Dermis microvascular lymphatic vessel endothelial cell (primary cell): ENCODE measurements at regions not wholly inside any gene's neighbourhood (a gene's known extent, or its start where the extent isn't known, plus 50 kb on each side); places are given as distances from the start of the nearest gene placed in this dataset.
"Not testable (repeated sequence)": the region's sequence is repeated elsewhere in the genome, so short reads cannot be mapped to it uniquely, and the experiment has no call there.

Experiments used
- DNase-seq, 2 donors: peaks; one replicate each; pipeline versions ENCODE4 v3.0.0 to v3.0.0-alpha.2; 2010; ENCODE audit warnings: low read depth in 2 of 2

GRCh38 chr3:95162794-95163193 is 1099.9 kb downstream of the NSUN3 start:
- no peak for DNase-seq

GRCh38 chr3:95167748-95168147 is 1104.9 kb downstream of the NSUN3 start:
- no peak for DNase-seq

GRCh38 chr3:95168526-95168925 is 1105.7 kb downstream of the NSUN3 start:
- no peak for DNase-seq

GRCh38 chr3:95172164-95172943 is 1109.5 kb downstream of the NSUN3 start:
- DNase-seq, result no peak

- DNase-seq, result no peak
Observed at GRCh38 chr3:95177096-95177495, 1114.2 kb downstream of the NSUN3 start.

- no peak for DNase-seq
Observed at GRCh38 chr3:95184038-95184437, 1121.2 kb downstream of the NSUN3 start.

GRCh38 chr3:95189348-95189747 is 1126.5 kb downstream of the NSUN3 start:
- DNase-seq, result no peak

- no peak for DNase-seq
Observed at GRCh38 chr3:95197661-95198060, 1134.8 kb downstream of the NSUN3 start.

- no peak for DNase-seq
Observed at GRCh38 chr3:95200384-95200783, 1137.5 kb downstream of the NSUN3 start.

- no peak for DNase-seq
Observed at GRCh38 chr3:95210878-95211277, 1148.0 kb downstream of the NSUN3 start.

GRCh38 chr3:95212117-95212516 is 1149.3 kb downstream of the NSUN3 start:
- no peak for DNase-seq

GRCh38 chr3:95215437-95215957 is 1152.6 kb downstream of the NSUN3 start:
- no peak for DNase-seq

GRCh38 chr3:95217661-95218060 is 1154.8 kb downstream of the NSUN3 start:
- no peak for DNase-seq

- DNase-seq, result no peak
Observed at GRCh38 chr3:95218484-95218883, 1155.6 kb downstream of the NSUN3 start.

GRCh38 chr3:95226437-95226836 is 1163.6 kb downstream of the NSUN3 start:
- no peak for DNase-seq

- no peak for DNase-seq
Observed at GRCh38 chr3:95227092-95227491, 1164.2 kb downstream of the NSUN3 start.

- DNase-seq, result no peak
Observed at GRCh38 chr3:95228416-95228815, 1165.6 kb downstream of the NSUN3 start.

GRCh38 chr3:95235916-95236315 is 1173.1 kb downstream of the NSUN3 start:
- DNase-seq, result no peak

- no peak for DNase-seq
Observed at GRCh38 chr3:95237783-95238182, 1174.9 kb downstream of the NSUN3 start.

- DNase-seq, result no peak
Observed at GRCh38 chr3:95240395-95240794, 1177.5 kb downstream of the NSUN3 start.

GRCh38 chr3:95241256-95241655 is 1178.4 kb downstream of the NSUN3 start:
- not testable (repeated sequence) for DNase-seq

GRCh38 chr3:95246413-95246812 is 1183.6 kb downstream of the NSUN3 start:
- DNase-seq, result no peak

- DNase-seq, result no peak
Observed at GRCh38 chr3:95254061-95254460, 1191.2 kb downstream of the NSUN3 start.
